ENCODE measurements at regions not wholly inside any gene's neighbourhood (a gene's known extent, or its start where the extent isn't known, plus 50 kb on each side); places are given as distances from the start of the nearest gene placed in this dataset.

GRCh38 chr4:117466388-117466787 lies 381.0 kb upstream of the TRAM1L1 start:
- TF ChIP-seq, protein P1, sequence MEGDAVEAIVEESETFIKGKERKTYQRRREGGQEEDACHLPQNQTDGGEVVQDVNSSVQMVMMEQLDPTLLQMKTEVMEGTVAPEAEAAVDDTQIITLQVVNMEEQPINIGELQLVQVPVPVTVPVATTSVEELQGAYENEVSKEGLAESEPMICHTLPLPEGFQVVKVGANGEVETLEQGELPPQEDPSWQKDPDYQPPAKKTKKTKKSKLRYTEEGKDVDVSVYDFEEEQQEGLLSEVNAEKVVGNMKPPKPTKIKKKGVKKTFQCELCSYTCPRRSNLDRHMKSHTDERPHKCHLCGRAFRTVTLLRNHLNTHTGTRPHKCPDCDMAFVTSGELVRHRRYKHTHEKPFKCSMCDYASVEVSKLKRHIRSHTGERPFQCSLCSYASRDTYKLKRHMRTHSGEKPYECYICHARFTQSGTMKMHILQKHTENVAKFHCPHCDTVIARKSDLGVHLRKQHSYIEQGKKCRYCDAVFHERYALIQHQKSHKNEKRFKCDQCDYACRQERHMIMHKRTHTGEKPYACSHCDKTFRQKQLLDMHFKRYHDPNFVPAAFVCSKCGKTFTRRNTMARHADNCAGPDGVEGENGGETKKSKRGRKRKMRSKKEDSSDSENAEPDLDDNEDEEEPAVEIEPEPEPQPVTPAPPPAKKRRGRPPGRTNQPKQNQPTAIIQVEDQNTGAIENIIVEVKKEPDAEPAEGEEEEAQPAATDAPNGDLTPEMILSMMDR (conservative IDR thresholded peaks at IDR 0.05; ENCODE audit: low read length) = no peak
- TF ChIP-seq EZH2phosphoT487 (IDR thresholded peaks at IDR 0.05; ENCODE audit: borderline replicate concordance) = no peak
